DND-41 (cell line): ENCODE measurements at regions not wholly inside any gene's neighbourhood (a gene's known extent, or its start where the extent isn't known, plus 50 kb on each side); places are given as distances from the start of the nearest gene placed in this dataset.

Source experiments
- CTCF ChIP-seq: IDR thresholded peaks from 2 replicates; pipeline ENCODE4 v1.5.1; 2012; ENCODE audit warnings: borderline replicate concordance, low read length, moderate library complexity, mild to moderate bottlenecking; ENCODE audit not compliant: poor library complexity, severe bottlenecking; ENCODE audit errors: extremely low read depth
- EZH2 ChIP-seq: IDR thresholded peaks from 3 replicates; pipeline ENCODE4 v1.6.1; 2012; ENCODE audit warnings: borderline replicate concordance, low read depth, mild to moderate bottlenecking, moderate library complexity, low read length, inconsistent platforms; ENCODE audit not compliant: severe bottlenecking

GRCh38 chr9:79184831-79185230, 386.9 kb upstream of the TLE4 start:
- TF ChIP-seq CTCF (no peak), EZH2 (no peak)
